ENCODE measurements at regions not wholly inside any gene's neighbourhood (a gene's known extent, or its start where the extent isn't known, plus 50 kb on each side); places are given as distances from the start of the nearest gene placed in this dataset.

- no peak for DNase-seq
- TF ChIP-seq CTCF (IDR thresholded peaks at IDR 0.05): no peak
- Histone ChIP-seq H3K27me3 (peaks cover 0 to 4% of the 10 kb centered on the region in 2 donors), H3K27ac (no peak overlapping the region), H3K4me1 (no peaks in the 10 kb centered on the region), H3K4me3 (no peak overlapping the region), H3K9me3 (no peaks in the 10 kb centered on the region), H3K36me3 (no peaks in the 10 kb centered on the region)
- intact Hi-C loops (cut with DNase I; ENCODE audit: low total_unique reads): no loop called here
Measured at GRCh38 chr1:81242103-81242502, 558.6 kb upstream of the ADGRL2 start.

- peaks cover 0 to 4% of the 10 kb centered on the region in 2 donors for H3K27me3 ChIP-seq
- peak overlapping the region in 1 of 2 donors; percentile 26 for H3K4me3 ChIP-seq
- intact Hi-C loops (cut with DNase I; ENCODE audit: low total_unique reads): no loop called here
- no peak for DNase-seq
- no peaks in the 10 kb centered on the region for H3K9me3 ChIP-seq
- H3K27ac ChIP-seq: no peak overlapping the region
- TF ChIP-seq CTCF (IDR thresholded peaks at IDR 0.05): no peak
- no peaks in the 10 kb centered on the region for H3K36me3 ChIP-seq
- no peaks in the 10 kb centered on the region for H3K4me1 ChIP-seq
Measured at GRCh38 chr1:81238129-81238528, 562.6 kb upstream of the ADGRL2 start.

DNA sequence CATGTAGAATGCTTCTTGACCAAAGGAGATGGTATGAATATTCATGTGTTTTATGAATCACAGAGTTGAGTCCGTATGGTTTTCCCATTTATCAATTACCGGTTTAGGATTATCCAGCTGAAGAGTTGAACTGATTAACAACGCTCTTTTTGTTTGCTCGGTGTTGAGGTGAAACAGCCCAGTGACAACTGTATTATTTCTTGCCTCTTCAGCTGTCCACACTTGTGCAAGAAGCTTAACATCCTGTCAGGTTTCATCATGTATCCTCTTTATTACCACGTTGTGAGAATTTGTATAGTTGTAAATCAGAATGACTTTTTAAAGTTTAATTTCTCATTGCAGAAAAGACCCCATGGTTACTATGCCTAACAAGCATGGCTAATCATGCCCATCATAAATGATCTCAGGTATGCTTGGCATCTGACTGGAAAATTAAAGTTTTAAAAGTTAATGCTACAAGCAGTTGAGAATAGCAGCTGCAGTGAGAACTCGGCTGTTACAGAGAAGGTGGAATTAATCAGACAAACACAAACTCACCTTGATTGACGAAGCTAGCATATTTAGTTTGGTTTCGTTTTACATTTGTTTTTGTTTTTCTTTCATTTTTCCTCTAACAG, 563.2 kb upstream of the ADGRL2 start:
- no peak for TF ChIP-seq CTCF (IDR thresholded peaks at IDR 0.05)
- no peak for DNase-seq
- Histone ChIP-seq H3K27ac (no peak overlapping the region), H3K27me3 (peaks cover 0 to 4% of the 10 kb centered on the region in 2 donors), H3K9me3 (no peaks in the 10 kb centered on the region), H3K36me3 (no peaks in the 10 kb centered on the region), H3K4me1 (peaks cover 0 to 3% (median 0%) of the 10 kb centered on the region in 4 donors), H3K4me3 (peak overlapping the region in 1 of 2 donors; percentile 26)
- intact Hi-C loops (cut with DNase I; ENCODE audit: low total_unique reads): no loop called here

DNA sequence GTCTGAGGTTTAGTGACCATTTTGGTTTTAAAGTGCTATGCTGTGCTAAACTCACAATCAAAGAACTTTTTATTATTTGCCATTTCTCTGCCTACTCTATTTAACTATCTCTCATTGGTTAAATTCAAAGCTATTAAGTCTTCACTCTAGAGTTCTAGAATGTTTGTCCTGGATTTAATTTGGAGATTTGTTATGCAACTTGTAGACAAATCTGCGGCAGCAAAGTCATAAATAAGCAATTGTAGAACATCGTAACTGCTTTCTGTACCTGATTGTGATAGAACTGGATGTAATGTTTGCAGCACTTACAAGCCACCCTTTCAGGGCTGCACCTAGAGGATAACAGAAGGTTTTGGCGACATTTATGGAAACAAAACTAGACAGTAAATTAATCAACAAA, 566.5 kb upstream of the ADGRL2 start:
- Histone ChIP-seq H3K27me3 (peaks cover 0 to 4% of the 10 kb centered on the region in 2 donors), H3K4me1 (peaks cover 0 to 9% (median 2%) of the 10 kb centered on the region in 4 donors), H3K4me3 (no peak overlapping the region), H3K36me3 (no peaks in the 10 kb centered on the region), H3K27ac (no peak overlapping the region), H3K9me3 (no peaks in the 10 kb centered on the region)
- intact Hi-C loops (cut with DNase I; ENCODE audit: low total_unique reads): no loop called here
- TF ChIP-seq CTCF (IDR thresholded peaks at IDR 0.05): no peak
- no peak for DNase-seq

- Histone ChIP-seq H3K4me1 (peaks cover 0 to 9% (median 2%) of the 10 kb centered on the region in 4 donors), H3K27me3 (peaks cover 0 to 3% of the 10 kb centered on the region in 2 donors), H3K36me3 (no peaks in the 10 kb centered on the region), H3K4me3 (no peak overlapping the region), H3K27ac (no peak overlapping the region), H3K9me3 (no peaks in the 10 kb centered on the region)
- intact Hi-C loops (cut with DNase I; ENCODE audit: low total_unique reads): no loop called here
- no peak for TF ChIP-seq CTCF (IDR thresholded peaks at IDR 0.05)
- no peak for DNase-seq
Measured at GRCh38 chr1:81233591-81233990, 567.1 kb upstream of the ADGRL2 start.

DNA sequence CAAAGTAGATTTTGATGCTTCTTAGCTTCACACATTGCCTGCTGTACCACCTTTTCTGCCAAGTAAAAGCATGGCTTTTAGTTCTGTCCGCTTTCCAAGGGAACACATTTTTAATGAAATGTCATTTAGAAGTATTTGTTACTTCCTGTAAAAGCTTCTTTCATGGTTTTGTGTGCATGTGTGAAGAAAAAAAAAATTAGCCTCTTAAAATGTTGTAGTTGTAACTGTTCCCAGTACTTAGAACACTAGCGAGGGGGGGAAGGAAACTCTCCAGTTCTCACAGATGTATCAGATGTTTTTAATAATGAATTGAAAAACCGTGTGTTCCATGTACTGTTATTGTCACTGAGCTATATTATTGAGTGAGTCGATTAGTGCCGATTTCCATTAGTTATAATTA, 568.3 kb upstream of the ADGRL2 start:
- no peak for DNase-seq
- peaks cover 0 to 9% (median 2%) of the 10 kb centered on the region in 4 donors for H3K4me1 ChIP-seq
- no peaks in the 10 kb centered on the region for H3K27me3 ChIP-seq
- H3K9me3 ChIP-seq: no peaks in the 10 kb centered on the region
- intact Hi-C loops (cut with DNase I; ENCODE audit: low total_unique reads): no loop called here
- no peak for TF ChIP-seq CTCF (IDR thresholded peaks at IDR 0.05)
- H3K36me3 ChIP-seq: no peaks in the 10 kb centered on the region
- no peak overlapping the region for H3K4me3 ChIP-seq
- H3K27ac ChIP-seq: no peak overlapping the region

Measured in tibial artery (tissue), 4 donors.